Astrocyte (in vitro differentiated cells and primary cell): ENCODE measurements at regions not wholly inside any gene's neighbourhood (a gene's known extent, or its start where the extent isn't known, plus 50 kb on each side); places are given as distances from the start of the nearest gene placed in this dataset.

Source experiments
- CTCF ChIP-seq: IDR thresholded peaks from 2 replicates; pipeline ENCODE4 v1.5.1; 2011; ENCODE audit warnings: low read depth, mild to moderate bottlenecking, inconsistent platforms, low read length, moderate library complexity; ENCODE audit not compliant: insufficient read depth
- EZH2 ChIP-seq: IDR thresholded peaks from 2 replicates; pipeline ENCODE4 v1.6.1; 2012; ENCODE audit warnings: mild to moderate bottlenecking, low read length, inconsistent platforms; ENCODE audit not compliant: insufficient read depth

DNA sequence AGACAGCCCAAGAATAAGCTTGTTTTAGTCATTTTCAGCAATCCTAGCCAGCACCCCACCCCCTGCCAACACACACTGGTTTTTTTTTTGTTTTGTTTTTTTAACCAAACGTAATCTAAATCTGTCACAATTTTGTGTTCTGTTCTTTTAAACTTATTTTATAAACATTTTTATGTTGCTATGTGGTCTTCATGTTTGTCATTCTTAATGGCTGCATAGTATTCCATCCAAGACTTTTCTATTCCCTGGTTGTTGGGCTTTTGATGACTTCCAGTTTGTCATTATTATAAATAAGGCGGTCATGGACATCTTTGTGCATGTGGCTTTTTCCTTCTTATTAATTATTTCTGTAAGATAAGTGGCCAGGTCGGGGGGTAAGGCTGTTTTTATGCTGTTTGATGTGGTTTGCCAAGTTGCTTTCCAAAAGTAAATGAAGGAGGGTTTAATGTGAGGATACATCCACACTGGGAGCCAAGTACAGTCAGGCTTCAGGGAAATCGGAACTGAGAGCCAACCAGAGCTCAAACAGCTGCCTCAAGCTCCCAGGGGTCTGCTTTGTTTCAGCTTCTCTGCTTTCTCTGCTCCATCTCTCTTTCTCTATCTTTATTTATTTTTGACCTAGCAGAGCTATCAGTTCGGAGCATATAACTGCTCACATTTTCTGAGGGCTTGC is 125.8 kb downstream of the VEGFA start:
- TF ChIP-seq CTCF (no peak), EZH2 (no peak)
